ENCODE measurements at regions not wholly inside any gene's neighbourhood (a gene's known extent, or its start where the extent isn't known, plus 50 kb on each side); places are given as distances from the start of the nearest gene placed in this dataset.

DNA sequence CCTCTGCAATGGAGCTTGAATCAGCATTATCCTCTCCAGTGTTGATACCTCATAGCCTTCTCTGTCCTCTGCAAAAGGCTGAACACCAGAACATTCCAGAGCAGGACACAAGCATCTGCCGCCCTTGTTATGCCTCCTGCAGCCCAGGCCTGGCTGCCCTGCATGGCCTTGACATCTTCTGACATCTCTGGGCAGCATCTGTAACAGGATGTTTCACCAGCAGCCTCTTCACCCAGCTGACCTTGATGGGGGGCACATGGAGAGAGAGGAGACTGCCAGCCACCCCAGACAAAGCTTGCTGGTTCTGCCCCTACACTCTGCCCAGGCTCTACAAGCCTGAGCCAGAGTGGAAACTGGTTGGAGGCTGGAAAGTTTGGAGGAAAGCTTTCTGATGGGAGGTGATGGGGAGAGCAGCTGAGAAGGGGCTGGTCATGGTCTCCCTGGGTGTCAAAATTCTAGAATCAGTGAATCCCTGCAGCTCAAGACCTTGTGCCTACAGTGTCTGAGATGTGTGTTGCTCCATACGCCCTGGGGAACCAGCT is 145.1 kb downstream of the MRPL14 start:
- DNase-seq (ENCODE audit: low spot score): no peak

DNA sequence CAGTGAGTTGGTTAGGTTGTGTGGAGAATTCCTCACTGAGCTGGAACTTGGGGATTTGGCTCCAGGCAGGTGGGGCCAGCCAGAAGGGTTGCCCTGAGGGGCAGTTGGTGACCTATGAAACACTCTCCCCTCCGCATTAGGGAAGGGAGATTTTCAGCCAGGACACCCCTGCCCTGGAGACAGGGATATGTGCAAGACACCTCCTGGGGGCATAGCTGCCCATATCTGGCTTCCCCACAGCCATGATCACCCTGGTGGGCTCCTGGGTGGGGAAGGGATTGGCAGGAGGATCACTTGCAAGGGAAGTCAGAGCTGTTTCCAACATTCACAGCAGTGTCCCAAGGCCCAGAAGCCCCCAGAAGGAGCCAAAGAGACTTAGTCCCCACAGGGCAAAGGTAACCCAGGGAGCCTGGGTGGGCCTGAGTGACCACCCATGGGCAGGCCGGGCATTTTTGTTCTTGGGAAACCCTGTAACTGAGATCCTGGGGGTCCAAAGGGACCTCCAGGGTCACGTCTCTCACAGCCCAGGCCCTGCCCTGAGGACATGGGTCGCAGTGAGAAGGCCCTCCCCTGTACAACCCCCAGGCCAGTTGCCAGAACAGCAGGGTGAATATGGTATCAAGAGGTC is 145.8 kb downstream of the MRPL14 start:
- no peak for DNase-seq (ENCODE audit: low spot score)

- no peak for DNase-seq (ENCODE audit: low spot score)
Measured at GRCh38 chr6:43980004-43980795, 147.1 kb downstream of the MRPL14 start.

DNA sequence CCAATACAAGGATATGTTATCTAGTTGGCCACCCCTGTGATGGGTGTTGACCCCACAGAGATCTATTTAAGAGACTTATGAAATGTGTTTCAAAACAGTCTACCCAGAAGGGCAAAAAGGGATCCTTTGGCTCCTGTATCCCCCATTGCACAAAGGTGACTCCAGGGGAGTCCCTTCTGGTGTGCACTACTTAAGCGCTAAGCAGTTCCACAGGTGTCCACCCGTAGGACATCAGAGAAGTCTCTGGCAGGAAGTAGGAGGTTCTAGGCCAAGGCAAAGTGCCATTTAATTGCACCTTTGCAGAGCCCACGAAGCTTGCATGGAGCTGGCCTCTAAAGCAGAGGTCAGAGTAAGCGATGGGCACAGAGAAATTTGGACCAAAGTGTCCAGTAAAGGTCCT is 147.7 kb downstream of the MRPL14 start:
- no peak for DNase-seq (ENCODE audit: low spot score)

DNA sequence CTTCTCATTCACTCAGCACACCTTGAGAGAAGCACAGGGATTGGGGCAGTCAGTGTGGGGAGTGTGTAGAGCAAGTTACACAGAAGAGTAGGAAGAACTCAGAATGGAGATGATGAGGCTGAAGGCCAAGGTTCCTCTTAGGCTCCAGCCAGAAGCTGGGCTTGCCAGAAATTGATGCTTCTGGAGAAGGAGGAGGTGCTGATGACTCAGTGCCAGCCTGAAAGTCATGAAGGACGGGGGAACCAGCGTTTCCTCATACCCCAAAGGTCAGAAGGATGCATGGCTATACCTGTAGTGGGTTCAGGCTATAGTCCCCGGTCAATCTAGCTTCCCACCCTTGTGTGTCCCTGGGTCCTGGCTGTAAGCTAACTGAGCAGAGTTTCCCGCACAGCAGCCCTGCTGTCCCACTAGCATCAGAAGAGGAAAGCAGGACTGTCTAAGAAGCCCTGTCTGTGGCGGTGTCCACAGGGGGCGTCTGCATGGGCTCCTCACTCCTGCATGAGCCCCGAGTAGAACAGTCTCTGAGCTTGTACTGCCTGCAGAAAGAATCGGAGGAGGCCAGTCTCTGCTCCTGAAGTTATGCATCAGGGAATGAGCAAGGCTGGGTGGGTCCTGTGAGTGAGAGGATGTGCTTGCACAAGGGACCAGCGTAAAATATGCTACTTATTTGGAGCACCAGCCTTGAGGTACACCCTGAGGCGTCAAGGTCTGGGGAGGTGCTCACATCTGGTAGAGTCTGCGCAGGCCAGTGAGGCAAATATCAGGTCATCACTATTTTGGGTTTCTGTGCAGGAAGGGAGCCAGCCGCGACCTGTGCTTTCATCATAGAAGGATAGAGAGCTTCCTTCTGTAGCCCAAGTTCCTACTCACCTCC is 148.5 kb downstream of the MRPL14 start:
- DNase-seq (ENCODE audit: low spot score): no peak

DNA sequence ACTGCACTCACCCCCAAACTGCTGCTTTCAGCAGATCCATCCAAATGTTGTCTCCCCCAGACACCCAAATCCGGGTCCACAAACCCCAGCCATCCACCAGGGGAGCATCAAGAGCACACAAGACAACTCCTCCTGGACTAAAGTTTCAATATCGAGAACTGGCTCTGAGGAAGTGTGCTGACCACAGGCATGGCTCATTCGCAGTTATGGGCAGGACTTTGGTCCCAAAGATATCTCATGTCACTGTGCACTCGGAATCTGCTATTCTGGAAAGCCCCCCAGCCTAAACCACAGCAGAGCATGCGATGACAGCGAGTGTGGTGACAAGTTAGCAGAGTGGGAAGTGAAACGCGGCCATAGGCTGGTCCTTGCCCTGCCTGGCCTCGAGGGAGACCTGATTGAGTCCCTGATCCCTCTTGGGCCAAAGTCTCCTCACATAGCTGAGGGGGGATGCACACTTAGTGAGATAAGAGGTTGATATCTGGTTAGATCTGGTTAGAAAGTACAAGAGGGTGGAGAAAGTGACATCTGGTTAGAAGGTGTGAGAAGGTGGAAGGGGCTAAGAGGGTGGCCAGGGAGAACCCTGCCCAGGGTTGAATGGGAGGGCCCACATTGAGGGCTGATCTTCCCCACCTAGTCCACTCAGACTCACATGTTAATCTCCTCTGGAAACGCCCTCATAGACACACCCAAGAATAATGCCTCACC is 149.7 kb downstream of the MRPL14 start:
- no peak for DNase-seq (ENCODE audit: low spot score)

- no peak for DNase-seq (ENCODE audit: low spot score)
Measured at GRCh38 chr6:43976706-43977403, 150.4 kb downstream of the MRPL14 start.

DNA sequence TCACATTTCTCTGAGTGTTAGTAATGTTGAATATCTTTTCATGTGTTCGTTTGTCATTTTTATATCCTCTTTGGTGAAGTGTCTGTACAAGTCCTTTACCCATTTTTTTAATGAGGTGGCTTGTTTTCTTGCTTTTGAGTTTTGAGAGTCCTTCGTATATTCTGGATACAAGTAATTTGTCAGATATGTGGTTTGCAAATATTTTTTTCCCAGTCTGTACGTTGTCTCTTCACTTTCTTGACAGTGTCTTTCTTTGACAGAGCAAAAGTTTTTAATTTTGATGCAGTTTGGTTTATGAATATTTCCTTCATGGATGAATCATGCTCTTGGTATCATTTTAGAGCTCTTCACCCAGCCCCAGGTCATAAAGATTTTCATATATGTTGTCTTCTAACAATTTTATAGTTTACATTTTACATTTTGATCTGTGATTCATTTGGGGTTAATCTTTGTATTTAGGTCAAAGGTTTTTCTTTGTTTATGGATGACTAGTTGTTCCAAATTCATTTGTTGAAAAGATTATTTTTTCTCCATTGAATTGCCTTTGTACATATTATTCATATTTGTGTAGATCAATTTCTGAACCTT is 152.5 kb downstream of the MRPL14 start:
- DNase-seq (ENCODE audit: low spot score): no peak

DNA sequence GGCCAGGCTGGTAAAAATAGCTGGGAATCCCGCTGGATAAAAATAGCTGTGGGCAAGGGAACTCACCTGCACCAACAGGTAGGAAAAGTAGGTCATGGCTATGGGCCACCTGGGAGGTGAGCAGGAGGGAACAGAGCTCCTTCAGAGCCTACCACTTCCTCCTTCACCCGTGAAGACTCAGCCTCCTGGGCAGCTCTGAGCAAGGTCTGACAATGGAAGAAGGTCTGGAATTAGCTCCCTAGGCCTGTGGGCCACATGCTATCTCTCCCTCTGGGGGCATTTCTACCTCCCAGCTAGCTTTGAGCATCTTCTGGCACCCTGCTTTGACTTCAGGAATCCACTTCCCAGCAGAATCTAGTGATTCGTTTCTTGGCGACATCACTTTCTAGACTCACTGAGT is 153.9 kb downstream of the MRPL14 start:
- DNase-seq (ENCODE audit: low spot score): no peak

DNA sequence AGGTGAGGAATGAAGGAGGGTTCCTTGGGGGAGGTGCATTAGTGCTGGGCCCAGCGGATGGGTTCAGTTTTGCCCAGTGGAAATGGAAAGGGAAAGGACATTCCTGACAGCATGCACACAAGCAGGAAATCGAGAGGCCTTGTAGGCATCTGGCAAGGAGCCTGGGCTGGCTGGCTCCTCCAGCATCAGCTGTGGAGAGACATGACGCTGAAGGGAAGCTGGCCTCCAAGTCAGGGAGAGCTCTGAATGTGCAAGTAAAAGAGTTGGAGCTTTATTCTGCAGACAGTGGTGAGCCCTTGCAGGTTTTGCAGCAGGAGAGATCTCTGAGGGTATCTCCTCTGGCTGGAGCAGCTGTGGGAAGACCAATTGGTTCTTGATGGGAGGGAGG is 154.3 kb downstream of the MRPL14 start:
- peak; percentile 77 for DNase-seq (ENCODE audit: low spot score)

GRCh38 chr6:43972179-43972912 is 154.9 kb downstream of the MRPL14 start:
- no peak for DNase-seq (ENCODE audit: low spot score)

DNA sequence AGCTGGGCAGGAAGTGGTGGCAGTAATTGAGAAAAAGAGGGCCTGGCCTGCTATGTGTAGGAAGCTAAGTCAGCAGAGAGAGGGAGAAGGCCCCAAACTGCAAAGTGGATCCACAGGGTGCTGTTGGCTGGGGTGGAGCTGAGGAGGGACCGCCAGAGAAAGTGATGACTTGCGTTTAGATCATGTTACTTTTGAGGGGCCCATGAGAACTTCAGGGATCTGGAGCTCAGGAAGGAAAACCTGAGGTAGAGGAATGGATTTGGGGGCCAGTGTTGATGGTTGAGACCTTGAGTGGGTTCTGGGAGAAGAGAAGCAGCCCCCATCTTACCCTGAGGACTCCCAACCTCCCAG is 155.5 kb downstream of the MRPL14 start:
- no peak for DNase-seq (ENCODE audit: low spot score)

DNA sequence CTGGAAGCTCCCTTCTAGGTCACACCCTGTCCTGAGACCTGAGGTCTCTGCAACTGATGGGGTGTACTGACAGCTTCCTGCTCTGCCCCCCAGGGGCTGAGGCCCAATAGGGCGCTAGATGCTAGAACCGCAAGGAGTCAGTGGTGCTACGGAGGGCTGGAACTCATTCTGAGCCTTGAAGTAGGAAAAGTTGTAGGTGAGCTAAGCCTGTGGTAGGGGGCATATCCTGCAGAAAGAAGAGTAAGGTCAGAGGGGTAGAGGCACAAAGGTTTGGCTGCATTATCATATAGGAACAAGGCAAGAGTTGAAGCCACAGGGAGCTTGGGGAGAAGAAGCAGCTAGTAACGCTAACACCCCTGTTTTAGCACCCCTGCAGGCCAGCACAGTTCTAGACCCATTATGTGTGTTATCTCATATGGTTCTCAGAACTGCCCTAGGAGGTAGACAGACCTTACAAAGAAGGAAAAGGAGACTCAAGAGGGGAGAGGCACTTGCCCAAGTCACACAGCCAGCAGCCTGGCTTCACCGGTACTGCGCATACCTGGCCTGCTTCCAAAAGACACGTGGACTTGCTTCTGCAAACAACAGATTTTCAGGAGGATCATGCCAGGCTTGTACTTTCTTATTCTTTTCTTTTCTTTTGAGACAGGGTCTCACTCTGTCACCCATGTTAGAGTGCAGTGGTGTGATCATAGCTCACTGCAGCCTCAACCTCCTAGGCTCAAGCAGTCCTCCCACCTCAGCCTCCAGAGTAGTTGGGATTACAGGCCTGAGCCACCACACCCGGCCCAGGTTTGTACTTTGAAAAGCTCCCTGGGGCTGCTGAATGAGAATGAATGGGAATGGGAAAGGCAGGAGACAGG is 156.1 kb downstream of the MRPL14 start:
- no peak for DNase-seq (ENCODE audit: low spot score)

DNA sequence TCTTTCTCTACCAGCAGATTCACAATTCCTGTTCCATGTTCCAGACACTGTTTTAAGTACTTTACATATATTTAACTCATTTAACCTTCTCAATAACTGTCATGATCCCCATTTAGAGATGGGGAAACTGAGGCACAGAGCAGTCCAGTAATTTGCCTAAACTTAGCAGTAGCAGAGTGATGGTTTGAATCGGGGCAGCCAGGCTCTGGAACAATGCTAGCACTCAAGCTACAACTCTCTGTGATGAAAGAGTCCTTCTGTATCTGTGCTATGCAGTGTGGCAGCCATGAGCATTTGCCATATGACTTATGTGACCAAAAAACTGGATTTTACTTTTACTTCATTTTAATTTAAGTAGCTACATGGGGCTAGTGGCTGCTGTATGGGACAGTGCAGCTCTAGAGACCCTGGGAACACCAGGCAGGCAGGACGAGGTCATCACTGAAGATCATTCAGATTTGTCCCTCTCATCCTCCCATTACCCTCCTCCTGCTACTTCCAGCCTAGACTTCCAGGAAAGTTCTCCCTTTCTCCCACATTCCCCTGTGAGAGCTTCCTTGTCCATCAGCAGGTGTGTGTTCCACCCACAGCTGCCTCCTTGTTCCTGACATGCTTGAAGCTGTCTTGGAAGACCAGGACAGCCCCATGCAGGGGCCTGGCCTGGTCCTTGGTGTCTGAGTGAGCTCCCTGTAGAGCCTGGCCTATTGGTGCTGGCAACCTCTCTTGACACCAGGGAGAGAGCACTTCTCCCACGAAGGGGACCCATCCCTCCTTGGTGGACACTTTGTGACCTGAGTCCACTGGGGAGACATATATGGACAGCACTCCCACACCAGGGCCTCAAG is 157.0 kb downstream of the MRPL14 start:
- DNase-seq (ENCODE audit: low spot score): no peak

DNA sequence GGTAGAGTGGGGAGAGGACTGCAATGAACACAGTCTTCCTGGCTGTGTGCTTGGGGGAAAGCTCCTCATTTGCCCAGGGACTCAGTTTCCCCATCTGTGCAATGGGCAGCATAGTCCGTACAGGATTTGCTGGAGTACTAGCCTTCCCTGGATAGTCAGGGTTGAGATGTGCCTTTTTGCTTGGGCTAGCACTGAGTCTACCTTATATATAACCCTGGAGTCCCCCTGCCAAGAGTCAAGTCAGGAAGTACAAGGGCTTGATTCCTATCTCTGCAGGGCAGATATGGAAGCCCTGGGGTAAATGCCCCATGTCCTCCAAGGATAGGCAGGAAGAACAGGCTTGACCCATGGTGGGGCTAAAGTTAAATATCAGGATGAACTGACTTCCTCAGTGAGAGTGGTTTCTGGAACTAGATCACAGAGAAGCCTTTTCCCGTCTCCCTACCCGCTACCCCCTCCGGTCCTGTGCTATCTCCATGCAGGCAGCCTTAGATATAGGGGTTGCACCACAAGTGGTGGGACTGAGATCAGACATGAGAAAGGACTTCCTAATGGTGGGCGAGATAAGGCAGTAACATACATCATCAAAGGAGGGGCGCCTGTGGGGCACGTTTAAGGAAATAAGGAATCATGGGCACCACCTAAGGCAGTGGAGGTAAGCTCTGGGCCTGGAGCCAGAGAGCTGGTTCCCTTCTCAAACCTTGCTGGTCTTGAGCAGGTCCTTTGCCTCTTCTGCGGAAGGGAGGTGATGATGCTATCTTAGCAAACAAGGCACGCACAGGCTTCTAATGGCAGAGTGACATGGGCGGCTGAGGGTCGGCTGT is 157.9 kb downstream of the MRPL14 start:
- no peak for DNase-seq (ENCODE audit: low spot score)

GRCh38 chr6:43968110-43968965 is 158.9 kb downstream of the MRPL14 start:
- no peak for DNase-seq (ENCODE audit: low spot score)

DNA sequence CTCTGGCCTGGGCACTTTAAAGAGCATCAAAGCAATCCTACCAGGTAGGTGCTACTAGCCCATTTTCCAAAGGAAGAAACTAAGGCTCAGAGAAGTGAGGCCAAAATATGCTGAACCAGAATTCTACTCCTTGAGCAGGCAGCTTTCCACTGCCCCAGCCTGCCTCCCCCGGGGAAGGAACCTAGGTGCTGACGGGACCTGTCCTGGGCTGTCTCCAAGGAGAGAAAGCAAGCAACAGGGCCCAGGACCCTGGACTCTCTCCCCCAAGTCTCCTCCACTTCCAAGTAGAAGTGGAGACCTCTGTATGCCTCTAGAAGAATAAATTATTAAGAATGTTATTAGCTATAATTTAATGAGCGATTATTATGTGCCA is 159.5 kb downstream of the MRPL14 start:
- DNase-seq (ENCODE audit: low spot score): no peak
